ENCODE measurements at regions not wholly inside any gene's neighbourhood (a gene's known extent, or its start where the extent isn't known, plus 50 kb on each side); places are given as distances from the start of the nearest gene placed in this dataset.

- TF ChIP-seq CTCF (IDR thresholded peaks at IDR 0.05) (no peak), ZFX (IDR thresholded peaks at IDR 0.05; ENCODE audit: borderline replicate concordance) (no peak)
Measured at GRCh38 chr7:52450816-52451215, 584.6 kb upstream of the POM121L12 start.

Measured in 22Rv1 (cell line).